GM21381 (cell line): ENCODE measurements at regions not wholly inside any gene's neighbourhood (a gene's known extent, or its start where the extent isn't known, plus 50 kb on each side); places are given as distances from the start of the nearest gene placed in this dataset.

Experiments
- ATAC-seq: cut with Tn5 transposase; IDR thresholded peaks from one replicate; pipeline ENCODE4 v1.9.1; 2021; ENCODE audit warnings: mild to moderate bottlenecking, moderate library complexity; ENCODE audit not compliant: unreplicated experiment

DNA sequence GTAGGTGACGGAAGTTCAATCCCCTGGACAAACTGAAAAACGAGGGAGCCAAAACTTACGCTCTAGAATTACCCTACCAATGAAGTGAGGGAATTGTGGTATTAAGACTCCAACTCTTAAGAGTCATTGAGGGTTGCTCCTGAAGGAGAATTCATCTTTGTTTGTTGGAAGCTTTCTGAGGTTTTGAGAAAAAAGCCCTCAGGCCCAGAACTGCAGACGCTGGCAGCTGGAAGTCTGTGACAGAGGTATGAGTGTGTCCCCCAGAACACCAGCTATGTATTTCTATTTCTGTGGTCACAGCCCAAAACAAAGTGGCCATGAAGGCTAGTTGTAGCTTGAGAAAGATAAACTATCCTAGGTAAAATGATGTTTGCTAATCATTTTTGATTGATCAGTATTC is 438.8 kb upstream of the B3GALT2 start:
- no peak for ATAC-seq

GRCh38 chr1:193619911-193620310 is 433.5 kb upstream of the B3GALT2 start:
- no peak for ATAC-seq

DNA sequence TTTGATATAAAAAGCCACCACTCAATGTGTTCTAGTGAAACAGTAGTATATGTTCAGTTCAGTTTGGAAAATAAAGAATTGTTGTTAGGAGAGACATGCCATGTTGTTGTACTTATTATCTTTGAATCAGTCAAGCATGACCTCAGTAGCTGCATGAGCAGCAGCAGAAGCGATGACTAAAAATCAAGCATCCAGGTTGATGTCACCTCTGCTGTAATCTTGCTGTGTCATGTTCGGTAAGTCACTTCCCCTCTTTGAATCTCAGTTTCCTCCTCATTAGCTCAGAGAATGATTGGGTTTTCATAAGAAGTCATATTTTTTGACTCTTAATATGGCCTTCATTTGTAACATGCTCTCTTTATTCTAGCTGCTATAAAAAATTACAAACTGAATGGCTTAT is 428.4 kb upstream of the B3GALT2 start:
- ATAC-seq: peak; percentile 55

GRCh38 chr1:193614275-193614674 is 427.9 kb upstream of the B3GALT2 start:
- ATAC-seq: no peak

DNA sequence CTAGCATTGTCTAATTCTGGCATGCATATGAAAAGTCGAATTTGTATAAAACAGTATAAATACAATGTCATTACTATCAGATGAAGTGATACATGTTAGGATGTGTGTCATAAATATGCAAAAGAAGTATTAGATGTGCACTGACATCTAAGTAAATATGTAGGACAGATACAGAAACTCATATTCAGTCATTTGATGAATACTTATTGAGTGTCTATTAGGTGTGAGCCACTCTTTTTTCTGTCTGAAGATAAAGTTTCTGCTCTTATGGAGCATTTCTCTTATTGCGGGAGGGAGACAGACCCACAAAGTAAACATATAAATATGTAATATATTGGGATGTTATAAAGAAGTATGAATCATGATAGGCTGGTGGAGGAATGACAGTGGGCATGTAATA is 426.6 kb upstream of the B3GALT2 start:
- ATAC-seq: no peak

GRCh38 chr1:193609592-193609991 is 423.2 kb upstream of the B3GALT2 start:
- no peak for ATAC-seq

DNA sequence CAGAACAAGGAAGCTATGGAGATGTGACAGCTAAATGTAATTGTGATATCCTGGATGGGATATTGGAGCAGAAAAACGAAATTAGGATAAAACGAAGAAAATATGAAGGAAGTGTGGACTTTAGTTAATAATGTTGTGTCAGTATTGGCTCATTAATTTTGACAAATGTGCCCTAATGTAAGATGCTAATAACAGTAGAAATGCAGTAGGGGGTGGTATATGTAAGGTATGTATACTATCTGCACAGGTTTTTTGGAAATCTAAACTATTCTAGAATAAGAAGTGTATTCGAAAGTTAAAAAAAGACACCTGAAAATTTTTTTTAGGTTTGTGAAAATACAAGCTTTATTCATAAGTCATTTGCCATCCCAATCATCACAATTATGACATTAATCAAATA is 421.4 kb upstream of the B3GALT2 start:
- no peak for ATAC-seq

DNA sequence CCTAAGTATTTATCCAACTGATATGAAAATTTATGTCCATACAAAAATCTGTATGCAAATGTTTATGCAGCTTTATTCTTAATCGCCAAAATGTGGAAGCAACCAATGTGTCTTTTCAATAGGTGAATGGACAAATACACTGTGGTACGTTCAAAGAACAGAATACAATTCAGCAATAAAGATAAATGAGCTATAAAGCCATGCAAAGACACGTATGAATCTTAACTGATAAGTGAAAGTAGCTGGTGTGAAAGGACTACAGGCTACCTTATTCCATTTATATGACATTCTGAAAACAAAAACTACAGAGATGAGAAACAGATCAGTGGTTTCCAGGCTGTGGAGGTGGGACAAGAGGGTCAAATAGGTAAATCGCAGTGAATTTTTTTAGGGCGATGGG is 419.6 kb upstream of the B3GALT2 start:
- ATAC-seq: no peak

GRCh38 chr1:193602705-193603104 is 416.3 kb upstream of the B3GALT2 start:
- ATAC-seq: no peak

GRCh38 chr1:193593147-193593885 is 406.9 kb upstream of the B3GALT2 start:
- ATAC-seq: no peak

DNA sequence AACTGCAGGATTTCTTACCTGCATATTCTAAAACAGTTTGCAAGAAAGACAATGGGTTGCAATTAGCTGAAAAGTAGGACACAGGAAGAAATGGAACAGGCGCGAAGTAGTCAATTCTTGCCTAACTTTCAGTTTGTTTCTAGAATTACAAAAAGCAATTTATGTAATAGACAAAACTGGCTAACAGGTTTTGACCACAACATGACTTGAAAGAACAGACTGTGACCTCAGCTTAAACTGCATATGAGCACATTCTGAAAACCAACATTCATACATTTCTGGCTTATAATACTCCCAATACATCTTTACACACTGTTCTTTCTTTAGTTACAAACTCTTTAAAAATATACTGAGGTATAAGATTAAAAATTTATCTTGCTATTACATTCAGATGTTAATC is 405.9 kb upstream of the B3GALT2 start:
- ATAC-seq: peak; percentile 50

- no peak for ATAC-seq
Measured at GRCh38 chr1:193590102-193590501, 403.7 kb upstream of the B3GALT2 start.

GRCh38 chr1:193589597-193590040 is 403.2 kb upstream of the B3GALT2 start:
- no peak for ATAC-seq

- no peak for ATAC-seq
Measured at GRCh38 chr1:193588311-193589082, 402.1 kb upstream of the B3GALT2 start.

GRCh38 chr1:193584731-193585239 is 398.4 kb upstream of the B3GALT2 start:
- no peak for ATAC-seq

DNA sequence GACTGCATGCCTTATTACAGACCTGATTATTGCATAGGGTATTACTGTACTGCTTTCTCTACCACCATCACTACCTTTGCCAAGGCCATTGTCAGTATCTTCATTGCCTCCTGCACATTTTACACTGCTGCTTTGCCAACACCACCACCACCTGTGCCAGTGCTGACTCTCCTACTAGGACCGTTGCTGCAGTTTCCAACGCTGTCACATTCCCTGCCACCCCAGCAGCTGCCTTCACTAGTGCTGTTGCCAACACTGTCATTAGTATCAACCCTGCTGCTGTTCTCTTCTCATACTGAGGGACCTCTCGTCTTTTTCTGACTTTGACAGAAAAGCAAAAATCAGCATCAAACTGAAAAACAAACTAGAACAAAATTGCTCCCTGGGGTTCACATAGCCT is 394.9 kb upstream of the B3GALT2 start:
- no peak for ATAC-seq

DNA sequence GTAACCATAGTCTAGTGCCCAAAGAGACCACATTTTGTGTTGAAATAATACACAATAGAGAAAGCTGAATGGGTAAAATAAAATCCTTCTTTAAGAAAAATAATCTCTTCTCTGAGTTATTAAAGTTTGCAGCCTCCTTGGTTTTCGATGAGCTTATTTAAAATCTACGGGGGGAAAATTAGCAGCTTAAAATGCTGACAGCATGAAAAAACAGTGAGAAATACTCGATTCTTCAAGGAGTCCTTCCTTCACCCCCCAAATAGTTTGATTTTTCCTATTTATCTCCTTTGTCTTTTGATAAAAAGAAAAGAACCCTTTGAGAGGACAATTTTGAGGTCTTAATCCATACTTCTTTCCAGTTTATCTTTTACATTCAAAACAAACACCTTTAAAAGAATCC is 394.0 kb upstream of the B3GALT2 start:
- ATAC-seq: no peak

- no peak for ATAC-seq
Measured at GRCh38 chr1:193579323-193579722, 392.9 kb upstream of the B3GALT2 start.

DNA sequence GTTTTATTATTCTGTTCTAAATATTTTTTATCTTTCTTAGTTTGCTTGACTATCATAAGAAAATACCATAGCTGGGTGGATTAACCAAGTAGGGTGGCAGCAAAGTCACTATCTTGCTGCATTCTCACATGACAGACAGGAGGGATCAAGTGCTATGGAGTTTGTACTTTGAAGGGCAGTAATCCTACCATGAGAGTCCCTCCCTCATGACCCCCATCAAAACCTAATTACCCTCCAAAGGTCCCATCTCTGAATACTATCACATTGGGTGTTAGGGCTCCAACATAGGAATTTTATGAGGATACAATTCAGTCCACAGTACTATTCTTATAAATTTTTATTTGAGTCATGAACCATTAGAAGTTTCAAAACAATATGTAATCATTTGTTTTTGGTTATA is 388.5 kb upstream of the B3GALT2 start:
- no peak for ATAC-seq

- ATAC-seq: no peak
Measured at GRCh38 chr1:193569983-193570269, 383.5 kb upstream of the B3GALT2 start.

DNA sequence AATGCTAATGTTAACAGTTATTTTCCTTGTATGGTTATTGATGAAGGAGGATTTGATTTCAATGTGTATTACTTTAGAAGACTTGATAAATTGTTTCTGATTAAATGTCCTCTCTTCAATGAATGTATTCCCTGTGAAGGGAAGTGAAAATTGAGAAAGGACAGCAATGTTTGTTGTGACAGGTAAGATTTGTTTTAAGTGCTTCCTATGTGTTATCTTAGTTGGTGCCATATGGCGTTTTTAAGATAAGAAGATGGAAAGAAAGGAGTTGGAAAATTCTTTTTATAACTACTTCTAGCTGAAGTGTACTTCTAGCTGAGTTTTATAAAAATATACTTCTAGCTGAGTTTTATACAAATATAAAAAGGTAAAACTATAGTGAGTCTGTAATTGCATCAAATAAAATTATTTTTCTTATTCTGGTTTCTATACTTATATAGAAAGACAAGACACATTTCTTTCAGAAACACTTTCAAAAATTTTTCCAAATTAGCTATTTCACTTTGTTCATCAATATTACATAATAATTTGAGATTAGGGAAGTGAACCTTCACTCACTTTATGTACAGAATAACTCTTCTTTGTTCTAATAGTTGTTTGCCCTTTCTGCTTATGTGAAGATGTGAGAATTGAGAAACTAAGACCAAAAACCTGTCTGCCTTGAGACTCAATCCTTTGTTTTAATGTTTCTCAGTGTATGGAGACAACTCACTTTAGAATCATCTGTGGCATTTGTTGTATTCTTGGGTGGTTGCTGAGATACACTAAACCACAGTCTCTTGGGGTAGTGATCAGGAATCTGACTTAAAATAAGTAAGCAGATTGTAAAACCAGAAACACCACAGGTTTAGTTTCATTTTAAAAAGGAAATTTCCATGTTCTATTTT is 382.9 kb upstream of the B3GALT2 start:
- peak; percentile 57 for ATAC-seq
